Osteoblast (primary cell): ENCODE measurements at regions not wholly inside any gene's neighbourhood (a gene's known extent, or its start where the extent isn't known, plus 50 kb on each side); places are given as distances from the start of the nearest gene placed in this dataset.

Experiments used
- DNase-seq: peaks from one replicate; pipeline ENCODE4 v3.0.0; 2011; ENCODE audit warnings: low spot score, mixed read lengths; ENCODE audit not compliant: insufficient read length; ENCODE audit errors: missing footprints
- H2AFZ ChIP-seq: 2 replicates; pipeline ENCODE4 v1.6.0; 2011; ENCODE audit warnings: mild to moderate bottlenecking, low read length
- H3K27ac ChIP-seq: 2 replicates; pipeline ENCODE4 v1.5.1; 2011; ENCODE audit warnings: mild to moderate bottlenecking, low read depth, low read length, moderate library complexity
- H3K27me3 ChIP-seq: 2 replicates; pipeline ENCODE4 v1.6.0; 2012; ENCODE audit warnings: mild to moderate bottlenecking, control low read depth, inconsistent platforms, low read length, moderate library complexity; ENCODE audit not compliant: insufficient read depth
- H3K36me3 ChIP-seq: 2 replicates; pipeline ENCODE4 v1.5.1; 2011; ENCODE audit warnings: mild to moderate bottlenecking, low read length, control low read depth, moderate library complexity; ENCODE audit not compliant: insufficient read depth
- H3K4me1 ChIP-seq: 2 replicates; pipeline ENCODE4 v1.5.1; 2011; ENCODE audit warnings: mild to moderate bottlenecking, low read length, control low read depth, moderate library complexity; ENCODE audit not compliant: insufficient read depth
- H3K4me2 ChIP-seq: 2 replicates; pipeline ENCODE4 v1.6.0; 2011; ENCODE audit warnings: mild to moderate bottlenecking, low read length; ENCODE audit not compliant: insufficient read depth
- H3K4me3 ChIP-seq: fragments of 200-600 bp; sonication (generic); 3 replicates; pipeline ENCODE4 v1.5.1; 2012; ENCODE audit warnings: mild to moderate bottlenecking, low read length, inconsistent platforms; ENCODE audit not compliant: insufficient read depth
- H3K79me2 ChIP-seq: 2 replicates; pipeline ENCODE4 v1.6.0; 2012; ENCODE audit warnings: mild to moderate bottlenecking, low read length, control low read depth, inconsistent platforms; ENCODE audit not compliant: insufficient read depth
- H3K9me3 ChIP-seq: 2 replicates; pipeline ENCODE4 v1.5.1; 2011; ENCODE audit warnings: low read depth, low read length, control low read depth
- H4K20me1 ChIP-seq: 2 replicates; pipeline ENCODE4 v1.6.0; 2012; ENCODE audit warnings: mild to moderate bottlenecking, low read length, control low read depth; ENCODE audit not compliant: insufficient read depth
- CTCF ChIP-seq: IDR thresholded peaks from 2 replicates; pipeline ENCODE4 v1.5.1; 2011; ENCODE audit warnings: mild to moderate bottlenecking, low read depth, low read length, moderate library complexity; ENCODE audit errors: extremely low read depth

GRCh38 chr14:96964726-96965415 is 167.7 kb downstream of the VRK1 start:
- no peak overlapping the region for H2AFZ ChIP-seq
- no peaks in the 10 kb centered on the region for H4K20me1 ChIP-seq
- H3K27me3 ChIP-seq, result no peaks in the 10 kb centered on the region
- no peak overlapping the region for H3K4me3 ChIP-seq
- peaks cover under 1% of the 10 kb centered on the region for H3K9me3 ChIP-seq
- DNase-seq, result no peak
- H3K4me1 ChIP-seq, result no peaks in the 10 kb centered on the region
- H3K79me2 ChIP-seq, result no peaks in the 10 kb centered on the region
- H3K27ac ChIP-seq, result no peak overlapping the region
- no peak overlapping the region for H3K4me2 ChIP-seq
- H3K36me3 ChIP-seq, result no peaks in the 10 kb centered on the region
- TF ChIP-seq CTCF, result no peak

- Histone ChIP-seq H3K36me3 (no peaks in the 10 kb centered on the region), H3K4me3 (no peak overlapping the region), H3K27me3 (no peaks in the 10 kb centered on the region), H3K27ac (no peak overlapping the region), H3K79me2 (no peaks in the 10 kb centered on the region), H3K9me3 (no peaks in the 10 kb centered on the region), H3K4me2 (no peak overlapping the region), H2AFZ (no peak overlapping the region), H3K4me1 (no peaks in the 10 kb centered on the region), H4K20me1 (no peaks in the 10 kb centered on the region)
- DNase-seq, result no peak
- TF ChIP-seq CTCF, result no peak
Measured at GRCh38 chr14:96965885-96966595, 168.9 kb downstream of the VRK1 start.

- H3K4me3 ChIP-seq, result no peak overlapping the region
- no peak for TF ChIP-seq CTCF
- H3K27me3 ChIP-seq, result no peaks in the 10 kb centered on the region
- DNase-seq, result no peak
- H3K9me3 ChIP-seq, result no peaks in the 10 kb centered on the region
- no peaks in the 10 kb centered on the region for H3K36me3 ChIP-seq
- H2AFZ ChIP-seq, result no peak overlapping the region
- H3K79me2 ChIP-seq, result no peaks in the 10 kb centered on the region
- no peaks in the 10 kb centered on the region for H3K4me1 ChIP-seq
- H3K27ac ChIP-seq, result no peak overlapping the region
- no peaks in the 10 kb centered on the region for H4K20me1 ChIP-seq
- H3K4me2 ChIP-seq, result no peak overlapping the region
Measured at GRCh38 chr14:96975116-96975515, 177.9 kb downstream of the VRK1 start.

GRCh38 chr14:96978525-96979272 is 181.5 kb downstream of the VRK1 start:
- TF ChIP-seq CTCF, result no peak
- Histone ChIP-seq H3K4me2 (no peak overlapping the region), H3K27ac (no peak overlapping the region), H3K9me3 (no peaks in the 10 kb centered on the region), H4K20me1 (no peaks in the 10 kb centered on the region), H3K4me1 (no peaks in the 10 kb centered on the region), H3K4me3 (no peak overlapping the region), H3K79me2 (no peaks in the 10 kb centered on the region), H2AFZ (no peak overlapping the region), H3K36me3 (no peaks in the 10 kb centered on the region), H3K27me3 (no peaks in the 10 kb centered on the region)
- no peak for DNase-seq
